ENCODE measurements at regions not wholly inside any gene's neighbourhood (a gene's known extent, or its start where the extent isn't known, plus 50 kb on each side); places are given as distances from the start of the nearest gene placed in this dataset.

- DNase-seq (ENCODE audit: low read depth), result peak; percentile 25
- no peak overlapping the region for H3K4me3 ChIP-seq (ENCODE audit: low read depth, low read length)
- no peak for TF ChIP-seq CTCF (IDR thresholded peaks at IDR 0.05; ENCODE audit: insufficient read depth, low read depth, low read length)
These were observed 527.7 kb upstream of the CELF2 start for GRCh38 chr10:10489805-10490571.

- TF ChIP-seq CTCF (IDR thresholded peaks at IDR 0.05; ENCODE audit: insufficient read depth, low read depth, low read length), result no peak
- peak; percentile 80 for DNase-seq (ENCODE audit: low read depth)
- H3K4me3 ChIP-seq (ENCODE audit: low read depth, low read length), result no peak overlapping the region
These were observed 527.1 kb upstream of the CELF2 start for GRCh38 chr10:10490581-10490980.

- H3K4me3 ChIP-seq (ENCODE audit: low read depth, low read length), result no peak overlapping the region
- no peak for TF ChIP-seq CTCF (IDR thresholded peaks at IDR 0.05; ENCODE audit: insufficient read depth, low read depth, low read length)
- no peak for DNase-seq (ENCODE audit: low read depth)
These were observed 525.3 kb upstream of the CELF2 start for GRCh38 chr10:10492420-10492819.

GRCh38 chr10:10493833-10494232, 523.8 kb upstream of the CELF2 start:
- no peak overlapping the region for H3K4me3 ChIP-seq (ENCODE audit: low read depth, low read length)
- no peak for DNase-seq (ENCODE audit: low read depth)
- TF ChIP-seq CTCF (IDR thresholded peaks at IDR 0.05; ENCODE audit: insufficient read depth, low read depth, low read length), result no peak

- DNase-seq (ENCODE audit: low read depth), result no peak
- H3K4me3 ChIP-seq (ENCODE audit: low read depth, low read length), result no peak overlapping the region
- no peak for TF ChIP-seq CTCF (IDR thresholded peaks at IDR 0.05; ENCODE audit: insufficient read depth, low read depth, low read length)
These were observed 520.4 kb upstream of the CELF2 start for GRCh38 chr10:10497245-10497644.

- no peak for TF ChIP-seq CTCF (IDR thresholded peaks at IDR 0.05; ENCODE audit: insufficient read depth, low read depth, low read length)
- peak; percentile 52 for DNase-seq (ENCODE audit: low read depth)
- no peak overlapping the region for H3K4me3 ChIP-seq (ENCODE audit: low read depth, low read length)
These were observed 518.9 kb upstream of the CELF2 start for GRCh38 chr10:10498781-10499180.

- no peak overlapping the region for H3K4me3 ChIP-seq (ENCODE audit: low read depth, low read length)
- TF ChIP-seq CTCF (IDR thresholded peaks at IDR 0.05; ENCODE audit: insufficient read depth, low read depth, low read length), result no peak
- DNase-seq (ENCODE audit: low read depth), result peak; percentile 69
These were observed 517.8 kb upstream of the CELF2 start for GRCh38 chr10:10499839-10500238.
